Loucy (cell line): ENCODE measurements at regions not wholly inside any gene's neighbourhood (a gene's known extent, or its start where the extent isn't known, plus 50 kb on each side); places are given as distances from the start of the nearest gene placed in this dataset.

Experiments used
- H2AFZ ChIP-seq: fragments of 200-600 bp; sonication (generic); 2 replicates; pipeline ENCODE4 v1.6.0; 2016; ENCODE audit warnings: antibody characterized with exemption, mild to moderate bottlenecking, low read length, moderate library complexity
- H3F3A ChIP-seq: fragments of 200-600 bp; 2 replicates; pipeline ENCODE4 v1.6.0; 2016; ENCODE audit warnings: antibody characterized with exemption, low read depth, mild to moderate bottlenecking
- H3K27me3 ChIP-seq: fragments of 200-600 bp; sonication (generic); 2 replicates; pipeline ENCODE4 v1.6.1; 2014; ENCODE audit warnings: low read length, mild to moderate bottlenecking; ENCODE audit not compliant: insufficient read depth, poor library complexity, severe bottlenecking
- H3K36me3 ChIP-seq: fragments of 200-600 bp; sonication (generic); 2 replicates; pipeline ENCODE4 v1.6.1; 2016; ENCODE audit warnings: low read length; ENCODE audit not compliant: insufficient read depth
- H3K4me1 ChIP-seq: fragments of 200-600 bp; sonication (generic); 2 replicates; pipeline ENCODE4 v1.5.1; 2014; ENCODE audit warnings: low read length, mild to moderate bottlenecking; ENCODE audit not compliant: insufficient read depth, poor library complexity, severe bottlenecking
- H3K4me2 ChIP-seq: fragments of 200-600 bp; sonication (generic); 2 replicates; pipeline ENCODE4 v1.6.0; 2014; ENCODE audit warnings: antibody characterized with exemption, low read length, low read depth, mild to moderate bottlenecking; ENCODE audit not compliant: poor library complexity, severe bottlenecking
- H3K4me3 ChIP-seq: fragments of 200-600 bp; sonication (generic); 2 replicates; pipeline ENCODE4 v1.5.1; 2014; ENCODE audit warnings: low read length, mild to moderate bottlenecking, mixed read lengths; ENCODE audit not compliant: poor library complexity, severe bottlenecking
- H3K79me2 ChIP-seq: fragments of 200-600 bp; sonication (generic); 2 replicates; pipeline ENCODE4 v1.6.1; 2014; ENCODE audit warnings: low read length; ENCODE audit not compliant: insufficient read depth
- H3K9ac ChIP-seq: fragments of 200-600 bp; sonication (generic); 2 replicates; pipeline ENCODE4 v1.6.0; 2014; ENCODE audit warnings: mild to moderate bottlenecking, low read depth, low read length, moderate library complexity; ENCODE audit not compliant: poor library complexity, severe bottlenecking
- H3K9me2 ChIP-seq: fragments of 200-600 bp; sonication (generic); replicated peaks from 2 replicates; pipeline ENCODE4 v1.6.1; 2016; ENCODE audit warnings: low read depth, low read length, mixed read lengths
- H3K9me3 ChIP-seq: fragments of 200-600 bp; sonication (generic); 2 replicates; pipeline ENCODE4 v1.6.1; 2014; ENCODE audit warnings: mild to moderate bottlenecking, antibody characterized with exemption, low read length, low read depth; ENCODE audit not compliant: insufficient read depth
- H4K20me1 ChIP-seq: fragments of 200-600 bp; sonication (generic); 2 replicates; pipeline ENCODE4 v1.6.0; 2014; ENCODE audit warnings: antibody characterized with exemption, low read length, mild to moderate bottlenecking; ENCODE audit not compliant: insufficient read depth, poor library complexity, severe bottlenecking
- CTCF ChIP-seq: fragments of 200-600 bp; sonication (generic); conservative IDR thresholded peaks from 2 replicates; pipeline ENCODE4 v1.5.1; 2014; ENCODE audit warnings: mild to moderate bottlenecking, antibody characterized with exemption, low read length
- EZH2phosphoT487 ChIP-seq: fragments of 200-600 bp; IDR thresholded peaks from 2 replicates; pipeline ENCODE4 v1.6.1; 2018; ENCODE audit warnings: antibody characterized with exemption, mild to moderate bottlenecking, moderate library complexity, borderline replicate concordance

DNA sequence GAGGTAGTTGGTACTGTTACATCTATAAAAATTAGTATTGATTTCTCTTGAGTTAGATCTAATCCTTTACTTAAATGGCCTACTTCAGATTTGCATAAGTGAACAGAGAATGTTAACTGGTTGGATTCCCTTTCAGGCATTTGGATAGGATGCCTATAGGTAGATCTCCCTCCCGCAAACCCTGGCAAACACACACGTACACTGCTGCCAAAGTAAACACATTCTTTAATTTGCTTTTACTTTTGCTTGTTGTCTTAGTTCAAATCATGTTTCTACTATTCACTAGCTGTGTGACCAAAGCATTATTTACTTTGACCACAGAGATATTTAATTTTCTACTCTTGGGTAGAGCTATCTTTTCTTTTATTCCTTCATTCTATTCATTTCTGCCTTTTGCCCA is 936.1 kb upstream of the FBXO33 start:
- TF ChIP-seq EZH2phosphoT487, result no peak
- no peak for TF ChIP-seq CTCF
- Histone ChIP-seq H3F3A (no peaks in the 10 kb centered on the region), H3K79me2 (no peaks in the 10 kb centered on the region), H3K27me3 (no peaks in the 10 kb centered on the region), H3K4me3 (no peak overlapping the region), H3K9me3 (no peaks in the 10 kb centered on the region), H3K4me2 (no peak overlapping the region), H3K36me3 (no peaks in the 10 kb centered on the region), H4K20me1 (no peaks in the 10 kb centered on the region), H3K9me2 (no peaks in the 10 kb centered on the region), H3K9ac (no peak overlapping the region), H2AFZ (no peak overlapping the region), H3K4me1 (no peaks in the 10 kb centered on the region)

DNA sequence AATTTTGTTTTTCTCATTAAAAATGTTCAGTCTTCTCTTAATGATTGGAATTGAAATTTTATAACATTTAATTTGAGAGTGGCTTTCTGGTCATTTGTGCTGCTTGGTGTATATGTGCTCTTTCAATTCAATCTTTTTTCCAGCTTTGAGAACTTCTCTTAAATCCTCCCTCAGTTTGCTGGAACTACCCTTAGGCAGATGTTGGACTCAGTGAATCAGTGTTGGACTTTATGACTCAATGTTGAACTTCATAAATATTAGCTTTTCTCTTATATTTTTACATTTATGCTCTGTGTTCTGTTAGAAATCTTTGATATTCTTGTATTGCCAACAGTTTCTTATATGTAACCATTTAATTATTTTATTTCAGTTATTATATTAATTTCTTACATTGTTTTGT is 935.5 kb upstream of the FBXO33 start:
- no peak overlapping the region for H2AFZ ChIP-seq
- no peaks in the 10 kb centered on the region for H4K20me1 ChIP-seq
- no peak overlapping the region for H3K4me2 ChIP-seq
- H3K9me2 ChIP-seq, result no peaks in the 10 kb centered on the region
- no peaks in the 10 kb centered on the region for H3K4me1 ChIP-seq
- no peak overlapping the region for H3K4me3 ChIP-seq
- H3K9me3 ChIP-seq, result no peaks in the 10 kb centered on the region
- no peak for TF ChIP-seq CTCF
- no peak for TF ChIP-seq EZH2phosphoT487
- no peaks in the 10 kb centered on the region for H3K27me3 ChIP-seq
- no peaks in the 10 kb centered on the region for H3K79me2 ChIP-seq
- no peaks in the 10 kb centered on the region for H3F3A ChIP-seq
- no peak overlapping the region for H3K9ac ChIP-seq
- no peaks in the 10 kb centered on the region for H3K36me3 ChIP-seq

- no peaks in the 10 kb centered on the region for H3K9me3 ChIP-seq
- TF ChIP-seq EZH2phosphoT487 (no peak), CTCF (no peak)
- H3K79me2 ChIP-seq, result no peaks in the 10 kb centered on the region
- no peaks in the 10 kb centered on the region for H3K9me2 ChIP-seq
- no peaks in the 10 kb centered on the region for H3K4me1 ChIP-seq
- H2AFZ ChIP-seq, result no peak overlapping the region
- H3K9ac ChIP-seq, result no peak overlapping the region
- H3K4me3 ChIP-seq, result no peak overlapping the region
- H3K36me3 ChIP-seq, result no peaks in the 10 kb centered on the region
- no peaks in the 10 kb centered on the region for H3F3A ChIP-seq
- H3K4me2 ChIP-seq, result no peak overlapping the region
- H3K27me3 ChIP-seq, result no peaks in the 10 kb centered on the region
- no peaks in the 10 kb centered on the region for H4K20me1 ChIP-seq
Measured at GRCh38 chr14:40365305-40365704, 933.1 kb upstream of the FBXO33 start.
